ENCODE measurements at regions not wholly inside any gene's neighbourhood (a gene's known extent, or its start where the extent isn't known, plus 50 kb on each side); places are given as distances from the start of the nearest gene placed in this dataset.
A peak's percentile ranks its signal among the peaks of the same experiment; 100 is the strongest.
"Not testable (repeated sequence)": the region's sequence is repeated elsewhere in the genome, so short reads cannot be mapped to it uniquely, and the experiment has no call there.

DNA sequence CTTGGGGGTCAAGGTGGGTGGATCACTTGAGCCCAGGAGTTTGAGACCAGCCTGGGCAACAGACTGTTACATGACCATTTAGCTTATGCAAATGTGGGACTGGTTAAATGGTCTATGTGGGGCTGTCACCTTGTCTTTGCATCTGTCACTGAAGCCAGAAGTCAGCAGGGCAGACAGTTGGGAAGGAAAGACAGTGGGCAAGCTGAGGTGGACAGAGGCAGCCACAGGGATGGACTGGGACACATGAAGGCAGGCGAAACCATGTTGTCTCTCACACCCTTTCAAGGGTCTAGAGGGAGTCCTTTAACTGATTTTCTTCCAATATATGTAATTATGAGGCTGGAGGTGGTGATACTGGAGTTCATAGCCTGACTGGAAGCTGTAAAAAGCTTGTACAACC, 426.4 kb downstream of the TMEM121 start:
- DNase-seq (ENCODE audit: low read depth in 2 of 2): no peak

DNA sequence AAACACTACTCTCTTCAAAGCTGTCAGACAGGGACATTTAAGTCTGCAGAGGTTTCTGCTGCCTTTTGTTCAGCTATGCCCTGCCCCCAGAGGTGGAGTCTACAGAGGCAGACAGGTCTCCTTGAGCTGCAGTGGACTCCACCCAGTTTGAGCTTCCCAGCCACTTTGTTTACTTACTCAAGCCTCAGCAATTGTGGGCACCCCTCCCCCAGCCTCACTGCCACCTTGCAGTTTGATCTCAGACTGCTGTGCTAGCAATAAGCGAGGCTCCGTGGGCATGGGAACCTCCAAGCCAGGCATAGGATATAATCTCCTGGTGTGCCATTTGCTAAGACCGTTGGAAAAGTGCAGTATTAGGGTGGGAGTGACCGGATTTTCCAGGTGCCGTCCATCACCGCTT, 435.2 kb downstream of the TMEM121 start:
- not testable (repeated sequence) for DNase-seq (ENCODE audit: low read depth in 2 of 2)

DNA sequence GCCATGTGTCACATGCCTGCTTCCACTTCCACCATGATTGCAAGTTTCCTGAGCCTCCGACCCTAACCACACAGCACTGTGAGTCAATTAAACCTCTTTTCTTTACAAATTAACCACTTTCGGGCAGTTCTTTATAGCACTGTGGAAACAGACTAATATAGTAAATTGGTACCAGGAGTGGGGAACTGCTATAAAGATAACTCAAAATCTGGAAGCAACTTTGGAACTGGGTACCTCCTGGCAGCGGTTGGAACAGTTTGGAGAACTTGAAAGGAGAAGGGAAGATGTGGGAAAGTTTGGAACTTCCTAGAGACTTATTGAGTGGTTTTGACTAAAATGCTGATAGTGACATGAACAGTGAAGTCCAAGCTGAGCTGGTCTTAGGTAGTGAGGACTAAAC, 436.1 kb downstream of the TMEM121 start:
- DNase-seq (ENCODE audit: low read depth in 2 of 2): no peak

DNA sequence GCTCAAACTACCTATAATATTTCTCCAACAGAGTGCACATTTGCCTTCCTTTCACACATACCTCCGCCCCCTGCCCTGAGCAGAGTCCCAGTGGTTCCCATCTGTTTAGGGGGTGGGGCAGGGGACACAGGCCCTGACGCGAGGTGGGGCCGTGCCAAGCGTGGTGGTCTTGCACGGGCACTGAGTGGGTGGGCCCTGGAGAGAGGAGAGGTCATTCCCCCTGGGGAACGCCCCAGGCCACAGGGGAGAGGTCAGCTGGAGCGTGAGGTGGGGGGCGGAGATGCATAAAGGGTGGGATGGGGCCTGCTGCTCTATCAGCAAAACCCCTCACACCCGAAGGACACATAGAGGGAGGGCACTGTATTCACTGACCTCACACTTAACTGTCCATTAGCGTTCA, 441.9 kb downstream of the TMEM121 start:
- no peak for DNase-seq (ENCODE audit: low read depth in 2 of 2)

DNA sequence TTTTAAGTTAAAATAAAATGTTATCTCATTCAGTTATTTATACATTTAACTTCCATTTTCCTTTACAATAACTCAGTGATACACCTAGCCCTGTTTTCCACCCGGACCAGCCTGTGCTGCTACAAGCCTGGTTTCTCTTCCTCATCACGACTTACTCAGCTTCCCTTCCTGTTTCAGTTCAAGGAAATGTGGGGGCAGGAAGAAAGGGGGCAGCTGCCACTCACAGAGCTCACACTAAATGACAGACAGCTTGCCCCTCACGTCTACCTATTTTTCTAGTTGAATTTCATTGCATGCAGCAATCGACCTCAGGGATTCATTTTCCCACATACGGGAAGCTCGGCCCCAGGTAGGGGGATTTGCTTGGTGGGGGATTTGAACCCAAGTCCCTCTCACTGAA, 442.6 kb downstream of the TMEM121 start:
- not testable (repeated sequence) for DNase-seq (ENCODE audit: low read depth in 2 of 2)

DNA sequence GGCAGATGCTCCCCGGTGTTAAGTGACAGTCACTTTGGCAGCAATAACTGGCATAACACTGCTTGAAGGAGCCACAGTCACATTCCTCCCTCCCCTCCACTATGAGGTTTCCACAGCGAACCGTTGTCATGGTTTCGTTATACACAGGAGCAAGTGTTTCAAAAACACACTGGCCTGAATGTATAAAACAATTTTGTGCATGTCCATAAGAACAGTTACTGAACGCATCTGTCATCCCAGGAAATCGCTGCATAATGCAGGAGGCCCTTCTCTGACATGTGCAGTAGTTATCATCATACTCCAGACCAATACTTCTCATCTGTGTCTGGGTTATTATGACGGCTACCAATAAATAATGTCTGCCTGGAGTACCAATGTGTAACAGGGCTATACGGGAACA, 444.4 kb downstream of the TMEM121 start:
- not testable (repeated sequence) for DNase-seq (ENCODE audit: low read depth in 2 of 2)

DNA sequence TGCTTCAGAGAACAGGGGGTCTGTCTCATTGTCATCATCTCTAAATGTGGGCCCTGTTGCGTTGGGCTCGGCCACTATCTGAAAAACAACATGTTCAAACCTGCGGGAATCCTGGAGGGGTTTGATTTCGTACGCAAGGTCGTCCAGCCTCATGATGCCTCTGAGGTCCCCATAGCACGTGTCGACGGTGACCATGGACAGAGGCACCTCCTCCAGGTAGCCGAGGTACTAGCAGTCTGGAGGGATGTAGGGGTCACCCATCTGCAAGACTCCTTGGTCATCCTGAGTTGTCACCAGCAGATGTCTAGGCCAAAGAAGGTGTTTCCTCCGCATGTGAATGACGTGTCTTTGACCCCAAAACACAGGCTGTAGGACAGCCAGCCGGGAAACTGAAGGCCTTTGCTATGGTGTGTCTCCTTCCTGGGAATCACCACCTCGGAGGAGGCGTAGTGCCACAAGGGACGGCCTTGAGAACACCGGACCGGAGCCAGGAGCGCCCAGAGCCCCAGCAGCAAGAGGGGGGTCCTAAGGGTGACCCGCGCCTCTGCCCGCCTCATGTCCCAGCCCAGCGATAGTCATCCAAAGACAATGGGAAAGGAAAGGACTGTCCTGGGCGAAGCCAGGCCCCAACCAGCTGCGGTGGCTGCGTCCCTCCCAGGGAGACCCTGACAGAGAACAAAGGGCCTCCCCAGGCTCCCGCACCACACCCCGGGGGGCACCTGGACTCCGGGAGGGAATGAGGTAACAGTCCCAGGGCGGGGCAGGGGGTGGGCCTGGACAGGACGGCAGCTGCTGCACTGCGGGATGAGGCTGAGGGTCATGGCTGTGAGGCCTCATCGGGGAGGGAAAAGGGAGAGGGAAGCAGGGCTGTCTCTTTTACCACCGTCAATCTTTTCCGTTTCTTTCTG, 445.5 kb downstream of the TMEM121 start:
- DNase-seq (ENCODE audit: low read depth in 2 of 2): no peak

DNA sequence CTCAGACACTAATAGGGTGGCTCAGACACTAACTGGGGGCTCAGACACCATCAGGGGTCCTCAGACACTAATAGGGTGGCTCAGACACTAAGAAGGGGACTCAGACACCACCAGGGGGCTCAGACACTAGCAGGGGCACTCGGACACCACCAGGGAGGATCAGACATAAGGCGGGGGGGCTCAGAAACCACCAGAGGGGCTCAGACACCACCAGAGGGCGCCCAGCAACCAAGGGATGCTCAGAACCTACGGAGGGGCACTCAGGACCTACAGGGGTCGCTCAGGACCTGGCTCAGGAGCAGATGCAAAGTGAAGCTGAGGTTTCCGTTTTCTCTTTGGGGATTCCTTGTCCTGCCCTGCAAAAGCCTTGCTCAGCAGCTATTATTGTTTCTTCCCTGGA, 448.5 kb downstream of the TMEM121 start:
- peak; percentile 53 to 64 for DNase-seq (ENCODE audit: low read depth in 2 of 2)

DNA sequence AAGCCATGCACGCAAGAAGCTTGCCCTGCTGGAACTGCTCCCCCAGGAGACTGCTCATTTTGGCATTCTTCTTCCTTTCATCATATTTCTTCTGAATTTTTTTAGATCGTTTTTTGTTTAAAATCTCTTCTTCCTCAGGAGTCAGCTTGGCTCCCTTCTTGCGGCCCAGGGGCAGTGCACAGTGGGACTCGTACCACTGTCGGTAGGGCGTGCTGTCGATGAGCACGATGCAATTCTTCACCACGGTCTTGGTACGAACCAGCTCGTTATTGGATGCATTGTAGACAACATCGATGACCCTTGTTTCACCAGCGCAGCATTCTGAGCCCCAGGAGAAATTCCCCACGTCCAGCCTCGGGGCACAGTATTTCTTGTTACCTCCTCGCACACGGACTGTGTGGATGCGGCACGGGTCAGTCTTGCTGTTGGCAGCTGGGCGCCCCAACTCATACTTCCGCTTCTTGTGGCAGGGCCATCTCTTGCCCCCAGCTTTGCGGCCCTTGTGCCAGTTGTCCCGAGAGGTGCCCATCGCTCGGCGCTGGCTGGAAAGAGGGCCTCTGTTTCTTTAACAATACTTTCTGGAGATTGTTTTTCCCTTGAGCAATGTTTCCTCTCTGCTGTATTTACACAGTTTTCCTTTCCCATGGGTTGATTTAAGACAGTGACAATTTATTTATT, 452.4 kb downstream of the TMEM121 start:
- no peak for DNase-seq (ENCODE audit: low read depth in 2 of 2)

DNA sequence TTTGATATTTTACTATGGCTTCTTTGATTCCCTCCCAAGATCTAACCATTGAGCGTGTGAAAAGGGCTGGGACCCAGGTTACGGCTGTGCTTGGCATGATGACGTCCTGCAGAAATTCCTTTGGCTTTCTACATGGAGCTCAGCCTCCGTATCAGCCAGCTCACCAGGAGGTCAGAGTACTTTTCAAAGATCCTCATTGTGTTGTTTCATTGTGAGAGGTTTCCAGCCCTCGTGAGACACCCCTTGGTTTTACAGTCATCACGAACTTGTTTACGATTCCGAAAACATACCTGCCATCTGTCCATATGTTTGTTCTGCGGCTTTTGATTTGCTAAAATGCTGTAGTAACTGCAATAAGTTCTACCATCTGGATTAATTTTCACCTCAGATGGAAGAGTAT, 453.1 kb downstream of the TMEM121 start:
- no peak for DNase-seq (ENCODE audit: low read depth in 2 of 2)

DNA sequence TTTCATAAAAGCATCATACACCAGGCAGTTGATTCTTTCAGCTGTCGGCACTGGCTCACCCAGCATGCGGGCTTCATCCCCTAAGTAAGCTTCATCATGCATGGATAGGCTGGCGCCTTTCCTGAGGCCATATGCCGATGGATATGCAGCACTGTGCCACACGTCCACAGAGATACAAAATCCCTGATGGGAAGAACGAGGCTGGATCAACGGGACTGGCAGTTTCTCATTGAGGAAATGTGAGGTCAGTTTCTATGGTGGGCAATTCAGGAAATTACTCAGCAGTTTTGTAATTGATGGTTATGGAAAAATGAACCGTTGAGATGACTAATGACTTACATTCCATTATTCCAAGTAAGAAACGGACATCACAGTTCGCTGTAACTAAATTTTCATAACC, 453.8 kb downstream of the TMEM121 start:
- DNase-seq (ENCODE audit: low read depth in 2 of 2): no peak

DNA sequence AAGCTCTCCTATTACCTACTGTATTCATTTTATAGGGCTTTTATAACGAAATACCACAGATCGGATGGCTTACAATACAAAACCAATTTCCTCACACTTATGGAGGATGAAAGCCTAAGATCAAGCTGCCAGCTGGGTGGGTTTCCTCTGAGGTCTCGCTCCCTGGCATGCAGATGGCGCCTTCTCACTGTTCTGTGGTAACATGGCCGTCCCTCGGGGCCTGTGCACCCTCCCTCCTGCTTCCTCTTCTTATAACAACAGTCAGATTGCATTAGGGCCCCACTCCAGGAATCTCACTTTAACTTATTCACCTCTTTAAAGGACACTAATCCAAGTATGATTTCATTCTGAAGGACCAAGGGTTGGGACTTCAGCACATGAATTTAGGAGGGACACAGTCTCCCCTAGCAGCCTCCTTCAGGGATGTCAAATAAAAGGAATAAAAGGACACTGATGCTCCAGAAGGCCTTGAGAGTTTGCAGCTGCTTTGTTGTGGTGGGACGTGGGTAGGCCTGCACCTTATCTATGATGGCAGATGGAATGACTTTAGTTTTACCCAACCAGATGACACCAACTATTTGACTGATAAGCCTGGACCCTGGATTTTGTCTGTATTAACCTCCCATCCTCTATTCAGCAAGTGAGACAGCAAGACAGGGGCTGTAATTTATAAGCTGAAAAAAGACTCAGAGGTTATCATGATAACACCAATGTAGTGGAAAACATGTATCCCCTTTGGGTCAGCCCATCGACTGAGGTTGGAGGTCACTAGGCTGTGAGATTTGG, 455.3 kb downstream of the TMEM121 start:
- DNase-seq (ENCODE audit: low read depth in 2 of 2): peak in 1 of 2 donors; percentile 44

DNA sequence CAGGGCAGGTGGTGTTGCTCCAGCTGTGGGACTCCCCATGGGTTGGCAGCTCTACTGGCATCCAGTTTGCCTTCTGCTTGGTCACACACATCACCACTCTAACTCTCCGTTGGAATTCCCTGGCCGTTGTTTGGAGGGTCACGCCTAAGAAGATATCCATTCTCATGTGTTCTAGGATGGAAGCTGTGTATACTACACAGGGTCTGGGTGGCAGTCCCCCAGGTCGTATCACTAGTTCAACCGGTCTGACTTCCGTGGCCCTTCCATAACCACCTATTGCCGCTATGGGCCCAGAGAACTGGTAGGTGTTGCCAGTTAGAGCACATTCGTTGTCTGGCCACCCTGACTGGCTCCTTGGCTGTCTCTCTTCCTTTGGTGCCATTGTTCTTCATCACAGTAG, 456.3 kb downstream of the TMEM121 start:
- DNase-seq (ENCODE audit: low read depth in 2 of 2): no peak

DNA sequence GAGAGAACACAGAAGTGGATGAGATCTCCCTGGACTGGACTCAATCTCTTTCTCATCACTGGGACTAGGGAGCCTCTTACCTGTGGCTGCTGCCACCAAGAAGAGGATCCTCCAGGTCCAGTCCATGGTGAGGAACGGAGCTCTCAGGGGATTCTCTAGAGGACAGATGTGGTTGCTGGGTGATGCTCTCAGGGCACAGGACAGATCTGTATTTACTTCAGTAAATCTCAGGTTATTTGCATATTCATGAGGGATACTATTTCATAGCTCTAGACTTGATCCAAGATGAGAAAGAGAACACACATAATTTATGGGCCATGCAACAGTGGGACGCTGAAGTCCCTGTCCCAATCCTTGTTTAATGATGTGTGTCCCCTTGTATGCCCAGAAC, 460.5 kb downstream of the TMEM121 start:
- DNase-seq (ENCODE audit: low read depth in 2 of 2): no peak

DNA sequence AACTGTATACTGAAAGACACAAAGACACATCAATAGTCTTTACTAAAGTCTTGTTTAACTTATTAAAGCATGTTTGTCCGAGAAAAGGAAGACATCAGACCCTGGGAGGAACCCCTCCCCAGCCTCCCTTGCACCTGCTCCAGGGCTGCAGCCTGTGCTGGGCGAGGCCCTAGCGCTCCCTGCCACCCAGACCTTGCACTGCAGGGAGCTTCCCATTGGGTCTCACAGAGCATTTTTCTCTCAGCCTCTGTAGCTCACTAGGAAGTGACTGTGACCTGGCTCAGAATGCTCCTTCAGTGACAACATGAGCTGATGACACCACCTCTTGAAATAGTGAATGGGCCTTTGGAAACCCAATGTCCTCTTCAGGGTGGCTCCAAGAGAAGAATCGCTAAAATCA, 461.2 kb downstream of the TMEM121 start:
- DNase-seq (ENCODE audit: low read depth in 2 of 2): no peak

DNA sequence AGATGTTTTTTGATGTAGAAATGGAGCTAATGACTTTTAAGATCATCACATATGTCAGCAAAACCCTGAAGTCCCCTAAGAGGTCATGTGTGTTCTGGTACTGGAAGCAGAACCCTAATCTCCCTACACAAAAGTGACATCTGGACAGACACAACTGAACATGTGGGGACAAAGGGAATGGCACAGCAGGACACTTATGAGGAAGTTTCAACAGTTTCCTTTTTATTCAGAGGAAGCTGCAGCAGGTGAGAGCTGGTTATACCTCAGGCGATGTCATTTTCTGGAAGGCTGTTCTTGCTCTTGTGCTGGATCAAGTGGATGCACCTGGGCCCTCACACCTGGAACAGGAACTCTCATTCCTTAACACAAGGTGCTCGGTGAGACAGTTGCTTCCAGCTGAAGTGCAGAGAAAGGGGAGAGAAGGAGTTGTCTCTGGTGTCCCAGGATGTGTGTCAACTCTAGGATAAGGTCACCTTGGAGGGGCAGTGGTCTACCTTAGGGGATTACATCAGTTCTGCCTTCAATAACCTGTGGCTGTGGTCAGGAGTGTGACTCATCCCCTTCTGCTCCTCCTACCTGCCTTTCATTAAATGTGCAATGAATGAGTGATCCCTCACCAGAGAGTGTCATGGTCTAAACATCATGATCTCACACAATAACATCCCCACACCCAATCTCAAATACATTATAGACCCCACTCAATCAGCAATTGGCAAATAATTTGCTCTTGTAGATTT, 463.4 kb downstream of the TMEM121 start:
- DNase-seq (ENCODE audit: low read depth in 2 of 2): no peak

DNA sequence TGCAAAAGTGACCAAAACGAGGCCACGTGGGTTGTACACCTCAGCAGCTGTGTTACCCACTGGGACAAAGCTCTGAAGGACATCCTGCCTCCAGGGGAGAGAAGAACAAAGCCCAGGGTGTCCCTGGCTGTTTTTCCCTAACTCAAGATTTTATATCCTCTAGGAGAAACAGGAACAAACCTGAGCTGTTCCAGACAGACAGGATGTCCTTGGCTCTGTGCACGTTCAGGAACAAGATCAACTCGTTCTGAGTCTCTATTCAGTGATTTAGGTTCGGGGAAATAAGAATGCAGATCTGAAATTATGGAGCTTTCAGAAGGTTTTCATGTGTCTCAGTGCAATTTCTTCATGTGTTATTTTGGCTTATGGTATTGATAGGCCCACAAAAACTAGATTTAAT, 465.3 kb downstream of the TMEM121 start:
- DNase-seq (ENCODE audit: low read depth in 2 of 2): not testable (repeated sequence)

DNA sequence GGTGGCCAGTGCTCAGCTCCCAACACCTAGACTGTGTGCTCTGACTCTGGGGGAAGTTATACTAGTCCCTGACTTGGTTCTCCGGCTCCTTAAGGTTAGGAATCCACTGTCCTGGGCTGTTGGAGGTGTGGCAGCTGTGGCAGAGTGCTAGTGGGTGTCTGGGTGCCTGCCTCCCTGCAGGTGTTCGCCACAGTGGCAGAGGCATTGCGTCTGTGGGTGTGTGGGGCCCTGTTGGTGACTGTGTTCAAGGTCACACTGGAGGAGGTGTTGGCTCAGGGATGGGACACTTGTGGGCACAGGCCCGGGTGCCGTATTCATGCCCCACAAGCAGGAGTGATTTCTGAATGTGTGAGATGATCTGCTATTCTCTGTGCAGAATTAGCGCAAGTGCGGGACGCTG, 467.4 kb downstream of the TMEM121 start:
- peak in 1 of 2 donors; percentile 29 for DNase-seq (ENCODE audit: low read depth in 2 of 2)

DNA sequence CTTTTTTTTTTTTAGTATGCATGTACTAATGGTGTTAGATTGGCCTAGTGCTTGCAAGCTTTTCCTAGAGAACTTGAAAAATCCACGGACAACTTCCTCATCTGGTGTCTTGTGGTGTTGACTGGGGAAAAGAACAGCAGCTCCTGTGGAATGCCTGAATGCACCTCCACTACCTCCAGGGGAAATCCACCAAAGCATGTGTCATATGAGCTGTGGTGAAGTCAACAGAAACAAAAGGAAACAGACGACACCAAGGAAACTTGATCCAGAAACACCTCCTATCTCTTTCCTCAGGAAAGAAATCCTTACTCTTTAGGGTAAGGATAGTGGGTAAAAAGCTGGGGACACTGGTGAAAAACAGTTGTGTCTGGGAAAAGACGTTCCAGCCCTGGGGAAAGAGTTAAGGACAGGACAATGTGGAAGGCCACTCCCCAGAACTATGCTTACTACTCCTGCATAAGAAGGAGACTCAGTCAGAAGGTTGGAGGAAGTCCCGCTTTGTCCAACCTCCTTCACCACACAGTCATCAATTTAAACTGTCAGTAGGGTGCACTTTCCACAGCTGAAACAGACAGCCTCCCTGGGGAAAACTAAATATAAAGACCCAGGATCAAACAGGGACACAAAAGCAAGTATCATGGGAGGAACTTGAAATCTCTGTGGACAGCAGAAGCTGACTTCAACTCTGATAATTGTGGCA, 468.8 kb downstream of the TMEM121 start:
- not testable (repeated sequence) for DNase-seq (ENCODE audit: low read depth in 2 of 2)

DNA sequence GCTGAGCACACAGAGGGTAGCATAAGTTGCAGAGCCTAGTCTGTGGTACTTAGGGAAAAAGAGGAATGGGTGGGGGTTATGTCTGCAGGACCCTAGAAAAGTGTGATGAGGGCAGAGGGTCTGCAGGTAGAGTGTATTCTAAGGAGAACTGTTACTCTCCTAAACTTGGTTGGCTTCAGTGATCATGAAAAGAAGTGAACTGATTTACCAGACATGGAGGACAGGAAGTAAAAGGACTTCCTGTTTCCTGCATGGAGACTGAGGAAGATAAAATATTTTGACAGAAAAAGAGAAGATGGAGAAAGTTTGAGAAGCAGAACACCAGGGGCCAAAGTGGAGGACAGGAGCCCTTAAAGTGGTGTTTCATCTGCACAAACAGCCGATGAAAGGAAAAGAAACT, 472.2 kb downstream of the TMEM121 start:
- not testable (repeated sequence) for DNase-seq (ENCODE audit: low read depth in 2 of 2)

Measured in stimulated activated CD8-positive, alpha-beta memory T cell treated with anti-CD3 and anti-CD28 coated beads, Interleukin-7, amount 100 ng/mL, for 4 hours (primary cell).